ENCODE measurements at regions not wholly inside any gene's neighbourhood (a gene's known extent, or its start where the extent isn't known, plus 50 kb on each side); places are given as distances from the start of the nearest gene placed in this dataset.

DNA sequence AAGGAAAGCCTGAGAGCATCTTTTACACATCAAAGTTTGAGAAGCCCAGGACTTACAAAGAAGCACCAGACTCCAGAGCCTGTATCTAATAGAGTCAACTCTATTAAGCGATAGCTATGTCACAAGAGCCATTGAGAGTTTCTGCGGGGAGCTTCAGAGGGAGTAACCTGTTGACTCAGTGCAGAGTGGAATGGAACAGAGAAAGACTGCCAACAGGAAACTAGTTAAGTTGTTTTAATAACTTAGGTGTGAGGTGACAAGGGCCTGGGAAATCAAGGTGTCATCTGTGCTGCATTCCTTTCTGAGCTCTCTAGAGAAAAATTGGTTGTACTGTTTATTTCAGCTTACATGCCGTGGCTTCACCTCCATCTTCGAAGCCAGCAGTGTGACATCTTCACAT is 513.8 kb upstream of the POU3F3 start:
- DNase-seq = no peak

DNA sequence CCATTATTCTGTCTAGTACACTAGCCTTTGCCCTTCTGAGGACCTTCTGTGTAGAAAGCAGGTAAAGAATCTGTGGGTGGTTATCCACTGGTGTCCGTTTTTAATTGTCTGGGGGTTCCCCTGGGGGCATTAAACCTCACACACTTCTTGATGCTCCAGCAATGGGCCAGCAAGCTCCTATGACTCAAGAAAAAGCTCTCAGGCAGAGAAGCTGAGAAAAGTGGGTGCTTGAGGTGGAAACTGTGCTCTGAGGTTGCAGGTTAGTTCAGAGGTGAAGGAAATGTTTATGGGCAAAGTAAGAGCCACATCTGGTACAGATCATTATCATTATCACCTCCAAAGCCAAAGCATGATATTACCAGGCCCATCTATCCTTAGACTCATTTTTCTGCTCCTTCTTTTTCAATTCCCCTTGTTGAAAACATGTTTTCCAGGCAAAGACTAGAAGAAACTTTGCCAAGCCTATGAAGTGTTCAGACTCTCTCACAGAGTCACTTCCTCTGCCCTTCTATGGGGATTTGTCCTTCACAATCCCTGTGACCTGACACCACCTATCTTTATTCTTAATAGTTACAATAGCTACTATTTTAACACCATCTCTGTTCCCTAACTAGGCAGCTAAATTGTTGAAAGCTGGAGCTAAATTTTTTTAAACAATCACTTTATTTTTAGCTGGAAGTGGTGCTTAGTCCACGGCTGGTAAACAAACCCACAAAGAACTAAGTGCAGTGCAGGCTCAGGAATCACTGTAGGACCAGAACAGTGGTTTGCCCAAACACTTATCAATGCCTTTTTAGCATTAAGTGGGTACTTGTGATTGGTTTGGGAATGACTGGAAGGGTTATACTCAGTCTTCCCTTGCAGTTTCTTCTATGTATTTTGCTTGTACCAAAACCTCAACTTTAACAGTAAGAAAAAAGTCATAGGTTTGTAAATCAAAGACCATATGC is 512.8 kb upstream of the POU3F3 start:
- no peak for DNase-seq

DNA sequence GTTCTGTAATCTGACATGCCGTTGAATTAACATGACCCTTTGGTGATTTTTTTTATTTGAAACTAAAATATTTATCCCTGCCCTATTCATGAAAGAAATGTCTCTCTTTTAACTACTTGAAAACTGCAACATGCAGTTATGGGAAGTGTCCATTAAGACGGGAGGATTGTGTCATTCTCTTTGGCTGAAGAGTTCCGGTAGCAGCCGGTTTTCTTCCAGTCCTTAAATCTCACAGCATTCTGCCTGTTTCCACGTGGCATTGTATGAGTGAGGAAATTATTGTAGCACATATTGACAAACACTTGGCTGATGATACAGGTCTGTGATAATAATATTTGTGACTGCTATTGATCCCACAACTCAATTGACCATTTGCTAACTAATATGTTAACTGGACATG is 509.6 kb upstream of the POU3F3 start:
- no peak for DNase-seq

DNA sequence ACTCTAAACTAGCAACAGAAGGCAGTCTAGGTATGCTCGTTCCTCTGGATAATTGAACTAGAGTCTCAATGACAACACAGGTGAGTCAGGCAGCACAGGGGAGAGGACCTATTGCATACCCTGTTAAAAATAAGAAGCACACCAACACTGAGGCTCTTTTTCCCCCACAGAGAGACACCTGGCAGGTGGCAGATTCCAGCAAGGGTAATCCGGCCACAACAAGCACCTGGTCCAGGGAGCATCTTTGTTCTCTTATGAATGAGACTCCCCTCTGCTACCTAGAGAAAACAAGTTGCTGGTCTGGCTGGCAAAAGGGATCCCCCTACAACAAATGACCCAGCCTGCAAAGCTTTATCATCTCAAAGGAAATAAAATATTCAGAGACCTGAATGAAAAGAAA is 508.9 kb upstream of the POU3F3 start:
- no peak for DNase-seq

DNA sequence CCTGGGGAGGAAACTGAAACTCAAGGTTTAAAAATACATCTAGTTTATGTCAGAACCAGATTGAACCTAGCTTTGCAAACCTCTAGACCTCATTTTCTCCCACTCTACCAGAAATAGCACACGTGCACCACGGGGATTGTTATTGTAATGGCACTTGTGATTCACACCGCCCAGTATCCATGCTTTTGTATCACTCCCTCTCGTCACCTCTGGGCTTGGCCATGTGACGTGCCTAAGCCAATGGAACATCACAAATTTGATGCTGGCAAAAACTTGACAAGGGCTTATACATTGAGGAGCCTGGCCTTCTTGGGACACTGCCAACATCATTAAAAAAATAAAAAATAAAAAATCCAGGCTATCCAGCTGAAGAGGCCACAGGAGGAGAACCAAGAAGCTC is 495.8 kb upstream of the POU3F3 start:
- no peak for DNase-seq

DNA sequence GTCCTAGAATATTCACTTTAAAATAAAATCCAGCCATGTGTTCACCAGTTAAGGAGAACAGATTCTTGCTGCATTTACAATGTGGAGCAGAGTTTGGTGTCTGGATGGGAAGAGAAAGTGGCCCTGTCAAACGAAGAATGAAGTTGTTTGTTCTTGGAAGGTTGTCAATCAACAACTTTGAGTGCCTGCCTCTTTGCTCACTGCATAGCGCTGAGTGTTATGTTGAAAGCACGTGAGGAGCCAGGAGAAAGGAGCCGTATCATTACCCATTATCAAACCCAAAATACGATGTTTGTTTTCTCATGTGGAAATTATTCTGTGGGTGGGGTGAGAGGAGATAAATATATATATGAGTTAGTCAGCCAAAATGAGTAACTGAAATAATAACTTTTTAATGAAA is 492.5 kb upstream of the POU3F3 start:
- no peak for DNase-seq

DNA sequence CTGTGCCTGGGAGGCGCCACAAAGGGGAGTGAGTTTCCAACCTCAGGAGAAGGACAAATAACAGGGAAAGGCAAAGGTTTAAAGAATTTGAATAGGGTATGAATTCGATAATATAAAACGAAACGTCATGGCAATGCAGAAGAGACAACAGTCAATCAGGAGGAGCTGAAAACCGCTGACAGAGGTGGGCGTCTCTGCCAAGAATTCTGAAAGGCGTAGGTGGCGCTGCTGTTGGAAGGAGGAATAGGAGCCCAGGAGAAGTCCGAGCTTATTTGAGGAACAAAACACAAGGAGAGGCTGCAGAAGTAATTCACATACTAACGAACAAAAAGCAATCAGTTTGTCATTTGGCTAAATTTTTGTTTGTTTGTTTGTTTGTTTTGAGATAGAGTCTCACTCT is 485.8 kb upstream of the POU3F3 start:
- no peak for DNase-seq

DNA sequence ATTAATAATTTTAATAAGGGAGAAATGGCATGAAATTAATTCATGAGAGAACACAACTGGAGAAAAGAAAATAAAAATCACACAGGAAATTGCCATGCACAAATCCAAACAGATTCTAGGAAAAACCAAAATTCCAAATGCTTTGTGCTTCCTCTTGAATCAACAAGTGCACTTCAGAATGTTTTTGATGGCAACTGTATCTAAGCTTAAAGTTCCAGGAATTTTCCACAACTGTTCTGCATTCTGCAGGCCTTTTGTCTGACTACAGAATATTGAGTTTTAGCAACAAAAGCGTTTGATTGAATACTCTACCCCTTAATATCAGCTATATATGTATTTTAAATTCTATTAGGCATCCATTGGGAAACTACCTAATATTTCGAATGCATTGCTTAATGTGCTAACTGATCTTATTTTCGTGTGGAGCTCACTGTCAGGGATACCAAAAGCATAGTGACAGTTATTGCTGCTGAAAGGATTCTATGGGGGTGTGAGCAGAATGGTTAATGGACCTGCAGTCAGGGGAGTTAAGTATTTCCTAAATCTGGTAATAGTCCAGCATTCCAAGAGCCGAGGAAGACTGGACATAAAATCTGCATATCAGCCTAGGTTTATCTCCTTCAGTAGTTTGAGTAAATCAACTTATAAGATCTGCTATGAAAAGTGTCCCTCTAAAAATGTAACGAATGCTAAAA is 482.7 kb upstream of the POU3F3 start:
- DNase-seq = no peak

DNA sequence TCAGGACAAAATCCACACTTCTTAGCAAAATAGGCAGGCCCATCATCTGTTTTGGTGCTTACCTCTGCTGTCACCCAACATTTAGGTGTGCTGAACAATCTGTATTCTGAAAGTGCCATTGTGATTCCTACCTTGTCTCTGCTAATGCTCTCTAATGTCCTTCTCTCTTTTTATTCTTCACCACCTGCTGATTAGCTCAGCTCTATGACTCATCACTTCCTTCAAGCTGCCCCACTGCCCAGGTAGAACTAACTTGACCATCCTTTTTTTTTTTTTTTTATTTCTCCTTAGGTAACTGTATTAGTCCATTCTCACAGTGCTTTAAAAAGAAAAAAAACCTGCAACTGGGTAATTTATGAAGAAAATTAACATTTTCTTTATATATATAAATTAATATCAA is 478.7 kb upstream of the POU3F3 start:
- no peak for DNase-seq

DNA sequence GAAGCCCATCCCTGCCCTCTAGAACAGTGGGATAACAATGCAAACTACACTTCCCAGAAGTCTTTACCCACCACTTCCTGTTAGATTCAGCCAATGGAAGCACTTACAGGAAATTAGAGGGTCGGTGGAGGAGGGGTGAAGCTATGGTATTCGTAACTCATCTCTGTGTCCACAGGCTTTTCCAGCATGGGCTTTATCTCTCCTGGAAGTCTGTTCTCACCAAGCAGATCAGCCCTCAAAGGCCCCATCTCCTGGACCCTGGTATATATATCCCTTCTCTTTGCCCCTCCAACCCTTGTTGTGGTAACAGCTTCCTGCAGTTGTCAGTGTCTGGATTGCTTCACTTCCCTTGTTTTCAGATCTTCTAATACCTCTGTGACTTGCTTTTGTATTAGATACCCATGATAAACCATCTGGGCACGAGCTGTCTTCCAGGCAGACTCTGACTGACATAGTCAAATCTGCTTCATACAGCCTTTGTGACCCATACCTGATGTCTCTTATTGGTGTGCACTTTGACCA is 475.0 kb upstream of the POU3F3 start:
- DNase-seq = peak; percentile 84

DNA sequence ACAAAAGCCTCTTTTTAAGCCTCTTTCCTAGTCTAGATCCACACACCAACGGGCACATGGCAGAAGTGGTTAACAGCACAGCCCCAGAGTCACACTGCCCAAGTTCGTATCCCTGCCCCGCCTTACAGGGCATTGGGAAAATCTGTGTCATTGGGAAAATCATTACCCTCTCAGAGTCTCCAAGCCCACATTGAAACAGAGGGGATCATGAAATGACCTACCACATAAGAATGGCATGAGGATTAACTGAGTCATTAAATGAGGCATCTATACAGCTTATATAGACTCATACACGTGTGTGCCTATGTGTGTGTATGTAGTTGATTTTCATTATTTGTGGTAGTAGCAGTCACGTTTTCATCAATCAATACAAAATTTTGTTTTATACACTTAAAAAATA is 469.0 kb upstream of the POU3F3 start:
- DNase-seq = no peak

DNA sequence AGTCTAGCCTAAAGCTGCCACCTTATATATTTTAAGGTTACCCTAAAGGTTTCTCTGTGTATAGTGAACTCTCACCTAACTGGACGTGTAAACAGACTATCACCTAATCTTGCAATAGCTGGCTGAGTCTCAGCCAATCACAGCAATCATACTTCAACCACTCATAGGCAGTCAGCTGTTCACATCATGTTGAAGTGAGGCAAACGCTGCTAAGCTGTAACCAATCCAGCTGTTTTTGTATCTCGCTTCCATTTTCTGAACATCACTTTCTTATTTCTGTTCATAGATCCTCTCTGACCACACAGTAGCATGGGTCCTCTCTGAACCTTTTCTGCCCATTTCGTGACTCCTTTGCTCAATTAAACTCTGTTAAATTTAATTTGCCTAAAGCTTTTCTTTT is 468.2 kb upstream of the POU3F3 start:
- no peak for DNase-seq

DNA sequence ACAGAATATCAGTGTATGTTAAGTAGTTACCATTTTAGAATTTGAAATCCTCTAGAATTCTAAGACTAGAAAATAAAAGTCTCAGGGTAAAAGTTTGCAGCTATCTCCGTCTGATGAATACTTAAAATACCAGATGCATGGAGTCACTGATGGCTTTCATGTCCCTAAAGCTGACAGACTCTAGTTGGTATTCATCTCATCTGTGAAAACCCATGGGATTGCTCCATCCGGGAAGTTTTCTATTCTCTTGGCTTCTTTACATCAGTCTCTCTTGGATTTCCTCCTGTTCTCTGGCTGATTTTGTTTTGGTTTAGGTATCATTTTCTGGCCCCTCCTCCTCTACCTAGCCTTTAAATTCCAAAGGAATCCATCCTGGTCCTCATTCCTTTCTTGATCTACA is 465.6 kb upstream of the POU3F3 start:
- DNase-seq = no peak

DNA sequence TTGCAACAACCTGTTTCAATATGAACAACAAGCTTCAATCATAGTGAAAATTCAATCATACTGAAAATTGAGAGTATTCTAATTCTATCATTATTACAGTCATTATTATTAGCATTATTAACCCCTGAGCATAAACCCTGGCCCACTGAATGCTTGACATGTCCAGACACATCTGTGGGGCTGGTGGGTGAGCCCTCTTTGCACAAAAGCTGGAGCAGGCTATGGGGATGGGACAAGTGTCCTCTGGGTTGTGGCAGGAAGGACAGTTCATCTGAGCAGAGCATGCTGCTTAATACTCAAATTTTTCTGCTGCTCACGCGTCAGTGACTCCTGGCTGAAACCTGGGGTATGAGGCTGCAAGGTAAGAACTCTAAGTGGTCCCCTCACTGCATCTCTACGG is 451.1 kb upstream of the POU3F3 start:
- no peak for DNase-seq

DNA sequence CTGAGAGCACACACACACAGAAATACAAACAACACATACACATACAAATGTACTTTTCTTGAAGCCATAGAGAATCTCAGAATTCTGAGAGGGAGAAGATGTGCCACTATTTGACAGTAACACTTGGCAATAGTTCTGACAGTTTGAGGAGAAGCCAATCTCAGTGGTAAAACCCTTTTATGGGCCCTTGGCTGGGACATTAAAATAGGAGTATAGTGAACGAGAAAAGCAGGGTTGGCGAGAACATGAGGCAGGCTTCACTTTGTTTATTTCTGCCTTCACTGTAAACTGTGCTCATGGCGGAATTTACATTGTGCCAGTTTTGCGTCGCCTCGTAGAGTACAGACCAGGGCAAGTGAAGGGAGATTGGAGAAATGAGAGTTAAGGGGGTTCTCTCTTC is 449.4 kb upstream of the POU3F3 start:
- DNase-seq = no peak

DNA sequence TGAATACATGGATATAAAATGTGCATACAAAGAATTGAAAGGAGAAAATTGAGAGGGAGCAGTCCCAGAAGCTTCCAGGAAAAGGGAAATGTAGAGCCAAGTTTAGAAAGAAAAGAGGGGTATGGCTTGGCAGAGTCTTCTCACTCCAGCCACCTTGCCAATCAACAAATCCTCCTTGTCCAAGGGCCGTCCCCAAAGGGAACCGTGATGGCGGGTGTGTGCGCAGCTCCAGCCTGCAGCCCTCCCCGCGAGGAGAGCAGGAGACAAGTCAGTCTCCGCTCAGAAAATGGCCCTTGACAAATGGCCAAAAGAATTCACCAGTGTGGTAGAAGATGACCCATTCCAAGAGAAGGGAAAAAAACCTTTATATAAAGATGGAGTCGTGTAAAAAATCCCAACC is 448.3 kb upstream of the POU3F3 start:
- DNase-seq = no peak

DNA sequence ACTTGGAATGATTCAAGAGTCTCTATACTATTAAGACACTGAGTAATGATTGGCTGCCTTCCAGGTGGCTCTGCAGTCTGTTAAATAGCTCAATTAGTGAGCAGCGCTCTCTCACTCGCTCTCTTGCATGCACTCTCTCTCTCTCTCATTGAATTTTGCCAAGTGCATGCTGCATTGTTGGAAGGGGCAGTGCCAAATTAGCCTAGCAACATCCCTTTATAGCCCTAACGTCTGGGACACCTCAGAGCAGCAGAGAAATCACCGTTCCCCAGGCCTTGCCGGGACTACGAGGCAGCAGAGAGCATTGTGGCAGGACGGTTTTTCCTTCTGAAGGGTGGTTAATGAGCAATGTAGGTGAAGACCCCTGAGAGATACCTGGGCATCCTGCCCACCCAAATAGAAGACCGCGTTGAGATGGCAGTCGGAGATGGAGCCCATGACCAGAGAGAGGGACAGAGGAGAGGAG is 447.6 kb upstream of the POU3F3 start:
- DNase-seq = no peak

DNA sequence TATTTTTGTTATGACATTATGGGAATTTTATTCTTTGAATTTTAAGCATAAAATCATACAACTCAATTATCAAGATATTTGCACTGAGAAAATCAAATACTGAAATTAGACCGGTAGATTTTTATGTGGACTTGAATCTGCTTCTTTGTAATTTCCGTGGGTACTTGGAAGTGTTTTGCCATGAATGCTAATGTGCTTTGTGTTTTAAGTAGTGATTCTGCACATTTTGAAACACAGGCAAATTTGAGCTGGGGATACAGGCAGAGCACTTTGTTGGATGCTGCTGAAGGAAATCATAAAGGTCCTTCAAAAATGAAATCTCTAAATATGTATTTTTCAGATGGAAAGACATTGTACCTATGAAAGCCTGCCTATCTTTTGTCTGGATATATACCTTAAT is 446.3 kb upstream of the POU3F3 start:
- DNase-seq = no peak

DNA sequence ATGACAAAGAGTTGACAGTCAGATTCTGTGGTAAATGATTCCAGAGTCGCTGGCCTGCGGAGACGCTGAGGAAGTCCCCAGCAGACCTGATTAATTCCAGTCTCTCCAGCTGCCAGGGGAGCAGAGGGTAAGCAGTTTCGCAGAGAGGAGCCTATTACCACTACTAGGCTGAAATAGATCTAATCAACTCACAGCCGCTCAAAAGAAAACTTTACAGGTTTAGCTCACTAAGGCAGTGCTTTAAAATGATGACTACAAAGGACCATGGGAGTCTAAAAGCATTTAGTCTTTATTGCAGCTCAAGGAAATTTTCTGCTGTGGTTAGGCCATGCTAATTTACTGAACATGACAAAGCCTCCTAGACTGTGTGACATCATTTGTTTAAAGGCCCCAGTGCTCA is 445.6 kb upstream of the POU3F3 start:
- DNase-seq = no peak

DNA sequence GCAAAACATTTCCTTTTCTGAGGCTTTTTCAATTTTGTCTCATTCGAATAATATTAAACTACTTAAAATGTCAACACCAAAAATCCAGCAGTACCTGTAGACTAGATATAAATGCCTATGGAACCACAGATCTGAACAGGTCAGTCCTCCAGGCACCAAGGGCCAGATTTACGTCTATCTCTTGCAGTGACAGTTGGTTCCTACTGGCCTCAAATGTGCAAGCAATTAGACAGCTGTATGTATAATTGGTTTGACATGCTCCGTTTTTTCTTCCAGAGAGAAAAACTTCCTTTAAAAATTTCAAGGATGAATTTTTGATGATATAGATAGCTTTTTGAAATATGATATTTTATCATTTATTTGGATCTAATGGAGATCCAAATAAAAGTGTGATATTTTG is 443.8 kb upstream of the POU3F3 start:
- no peak for DNase-seq

DNA sequence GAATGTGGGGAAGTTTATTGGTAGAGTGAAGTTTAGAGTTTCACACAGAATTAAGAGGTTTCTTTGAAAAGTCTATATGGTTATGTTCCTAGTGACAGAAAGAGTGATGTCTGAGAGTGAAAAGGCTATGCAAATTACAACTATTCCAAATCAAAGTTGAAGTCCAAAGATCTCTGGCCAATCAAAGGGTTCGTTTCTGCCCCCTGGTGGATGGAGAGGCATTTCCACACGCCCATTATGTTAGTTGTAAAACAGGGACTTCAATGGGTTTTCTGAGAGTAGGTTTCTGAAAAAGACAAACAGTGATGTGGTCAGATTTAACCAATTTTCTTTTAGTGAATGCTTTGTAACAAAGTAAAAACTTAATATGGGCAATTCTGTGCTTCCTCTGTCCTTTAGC is 441.5 kb upstream of the POU3F3 start:
- peak; percentile 64 for DNase-seq

DNA sequence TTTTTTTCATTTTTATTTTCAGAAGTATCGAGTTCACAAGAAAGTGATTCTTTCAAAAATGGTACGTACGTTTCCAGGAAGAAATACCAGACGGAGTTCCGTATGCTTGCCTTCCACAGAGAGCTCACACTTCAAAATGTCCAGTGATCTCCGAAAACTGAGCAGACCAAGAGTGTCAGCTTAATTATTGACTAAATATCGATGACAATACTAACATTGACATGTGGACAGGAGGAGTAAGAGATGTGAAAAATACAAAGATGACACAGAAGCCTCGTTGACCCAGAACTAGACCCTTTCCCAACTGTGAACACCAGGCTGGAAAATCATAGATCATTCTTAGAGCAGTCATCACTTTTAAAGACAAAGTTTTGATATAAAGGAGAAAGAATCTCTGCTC is 440.0 kb upstream of the POU3F3 start:
- DNase-seq = no peak

DNA sequence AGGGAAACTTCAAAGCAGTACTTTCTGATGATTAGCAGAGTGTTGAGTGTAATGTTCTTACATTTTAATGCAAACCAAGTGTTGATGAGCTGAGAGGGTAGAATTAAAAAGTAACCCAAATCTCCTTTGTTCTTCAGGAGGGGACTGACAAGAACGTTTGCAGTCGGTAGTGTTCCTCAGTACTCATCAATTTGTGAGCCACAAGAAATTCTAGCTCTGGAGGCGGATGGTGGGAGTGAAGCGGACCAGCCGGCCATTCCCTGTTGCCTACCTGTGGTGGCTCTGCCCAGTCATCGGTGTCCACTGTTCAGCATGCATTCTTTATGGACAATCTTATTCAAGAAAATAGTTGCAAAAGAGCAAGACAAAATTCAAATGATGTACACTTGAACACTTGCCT is 438.6 kb upstream of the POU3F3 start:
- no peak for DNase-seq

DNA sequence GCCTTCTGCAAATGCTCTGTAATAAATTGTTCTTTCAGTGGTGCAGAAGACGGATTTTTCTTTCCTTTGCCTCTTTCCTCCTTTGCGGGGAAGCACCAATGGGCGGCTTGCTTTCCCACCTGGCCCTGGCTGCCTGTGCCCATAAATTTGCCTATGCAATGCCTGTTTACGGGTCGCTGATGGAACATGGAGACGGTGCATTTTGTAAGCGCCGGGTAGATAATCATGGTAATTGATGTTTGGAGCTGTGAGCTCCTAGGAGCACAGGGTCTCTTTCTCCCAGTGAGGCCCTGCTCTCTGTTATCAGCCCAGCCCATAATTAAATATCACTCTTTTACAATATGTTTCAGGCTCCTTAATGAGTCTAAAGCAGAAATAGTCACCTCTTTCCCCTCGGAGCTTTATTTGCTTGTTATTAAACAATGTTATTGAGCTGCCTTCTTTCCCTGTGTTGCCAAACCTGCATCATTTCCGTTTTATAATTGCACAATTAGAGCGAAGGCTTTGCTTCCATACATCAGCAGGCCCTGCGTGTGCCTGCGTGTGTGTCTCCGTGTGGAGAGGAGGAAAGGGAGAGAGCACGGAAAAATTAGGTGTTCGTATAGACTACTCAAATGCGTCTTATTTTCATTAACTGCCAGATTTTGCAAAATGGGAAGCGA is 437.4 kb upstream of the POU3F3 start:
- DNase-seq = no peak

Measured in hematopoietic multipotent progenitor cell treated with erythropoietin and hydrocortisone succinate and interleukin-3 and kit ligand, for 4 days (in vitro differentiated cells).